SK-N-SH treated with all-trans-retinoic acid at 6 μM for 48 hours (cell line): ENCODE measurements at regions not wholly inside any gene's neighbourhood (a gene's known extent, or its start where the extent isn't known, plus 50 kb on each side); places are given as distances from the start of the nearest gene placed in this dataset.

Experiments
- ATAC-seq: fragments of 200-7000 bp; cut with Tn5 transposase; 3 replicates; pipeline ENCODE4 v1.9.1; 2020; ENCODE audit warnings: mild to moderate bottlenecking, moderate library complexity
- ARNTL ChIP-seq: fragments of 450-650 bp; formaldehyde crosslinking; IDR thresholded peaks from 2 replicates; pipeline ENCODE4 v1.5.0; 2020; ENCODE audit warnings: low read depth, mild to moderate bottlenecking, moderate library complexity, borderline replicate concordance
- BACH2 ChIP-seq: fragments of 250-450 bp; sonication (Bioruptor Pico); IDR thresholded peaks from 2 replicates; pipeline ENCODE4 v1.9.0; 2021; ENCODE audit warnings: mild to moderate bottlenecking, borderline replicate concordance
- CSDC2 ChIP-seq: fragments of 250-450 bp; sonication (Bioruptor Pico); IDR thresholded peaks from 2 replicates; pipeline ENCODE4 v1.5.0; 2020; ENCODE audit warnings: mild to moderate bottlenecking, moderate library complexity
- ESRRG ChIP-seq: fragments of 250-450 bp; sonication (Bioruptor Pico); IDR thresholded peaks from 2 replicates; pipeline ENCODE4 v1.6.1; 2021; ENCODE audit warnings: mild to moderate bottlenecking
- GLIS3 ChIP-seq: fragments of 250-450 bp; sonication (Bioruptor Pico); IDR thresholded peaks from 2 replicates; pipeline ENCODE4 v1.5.0; 2020; ENCODE audit warnings: mild to moderate bottlenecking, moderate library complexity
- OSR1 ChIP-seq: fragments of 250-450 bp; sonication (Bioruptor Pico); IDR thresholded peaks from 2 replicates; pipeline ENCODE4 v1.8.0; 2022; ENCODE audit warnings: moderate library complexity, mild to moderate bottlenecking, inconsistent platforms
- PPARA ChIP-seq: fragments of 250-450 bp; sonication (Bioruptor Pico); IDR thresholded peaks from 2 replicates; pipeline ENCODE4 v1.5.0; 2020; ENCODE audit warnings: mild to moderate bottlenecking, borderline replicate concordance
- RARB ChIP-seq: fragments of 250-450 bp; sonication (Bioruptor Pico); IDR thresholded peaks from 2 replicates; pipeline ENCODE4 v1.8.0; 2021; ENCODE audit warnings: mild to moderate bottlenecking, moderate library complexity
- TCF4 ChIP-seq: fragments of 250-450 bp; sonication (Bioruptor Pico); IDR thresholded peaks from 2 replicates; pipeline ENCODE4 v1.8.0; 2021; ENCODE audit warnings: mild to moderate bottlenecking, moderate library complexity, borderline replicate concordance
- TOX ChIP-seq: fragments of 250-450 bp; sonication (Bioruptor Pico); IDR thresholded peaks from 2 replicates; pipeline ENCODE4 v1.8.0; 2021; ENCODE audit warnings: mild to moderate bottlenecking, moderate library complexity, borderline replicate concordance
- ZC3H10 ChIP-seq: fragments of 250-450 bp; sonication (Bioruptor Pico); IDR thresholded peaks from 2 replicates; pipeline ENCODE4 v1.5.1; 2021; ENCODE audit warnings: mild to moderate bottlenecking, moderate library complexity
- ZFP3 ChIP-seq: fragments of 250-450 bp; sonication (Bioruptor Pico); IDR thresholded peaks from 2 replicates; pipeline ENCODE4 v1.5.0; 2020; ENCODE audit warnings: mild to moderate bottlenecking, moderate library complexity
- ZFP30 ChIP-seq: fragments of 450-650 bp; formaldehyde crosslinking; IDR thresholded peaks from 2 replicates; pipeline ENCODE4 v1.5.0; 2022; ENCODE audit warnings: mild to moderate bottlenecking, moderate library complexity
- ZNF565 ChIP-seq: fragments of 450-650 bp; formaldehyde crosslinking; conservative IDR thresholded peaks from 2 replicates; pipeline ENCODE4 v1.5.0; 2020; ENCODE audit warnings: low read depth, mild to moderate bottlenecking, moderate library complexity
- ZNF70 ChIP-seq: fragments of 450-650 bp; formaldehyde crosslinking; IDR thresholded peaks from 2 replicates; pipeline ENCODE4 v1.5.0; 2020; ENCODE audit warnings: mild to moderate bottlenecking, moderate library complexity
- ZNF8 ChIP-seq: fragments of 450-650 bp; formaldehyde crosslinking; IDR thresholded peaks from 2 replicates; pipeline ENCODE4 v1.5.0; 2020; ENCODE audit warnings: mild to moderate bottlenecking, moderate library complexity
- TF ChIP-seq, protein P1 (sequence below): fragments of 250-450 bp; sonication (Bioruptor Pico); IDR thresholded peaks from 2 replicates; pipeline ENCODE4 v1.5.1; 2021; ENCODE audit warnings: mild to moderate bottlenecking, moderate library complexity
- TF ChIP-seq, protein P2 (sequence below): fragments of 250-450 bp; sonication (Bioruptor Pico); IDR thresholded peaks from 2 replicates; pipeline ENCODE4 v1.5.0; 2020; ENCODE audit warnings: mild to moderate bottlenecking, moderate library complexity
- TF ChIP-seq, protein P3 (sequence below): fragments of 250-450 bp; sonication (Bioruptor Pico); IDR thresholded peaks from 2 replicates; pipeline ENCODE4 v1.8.0; 2021; ENCODE audit warnings: low read depth, mild to moderate bottlenecking, moderate library complexity, borderline replicate concordance
- TF ChIP-seq, protein P4 (sequence below): fragments of 250-450 bp; sonication (Bioruptor Pico); IDR thresholded peaks from 2 replicates; pipeline ENCODE4 v1.5.1; 2020; ENCODE audit warnings: low read depth, mild to moderate bottlenecking, moderate library complexity

DNA sequence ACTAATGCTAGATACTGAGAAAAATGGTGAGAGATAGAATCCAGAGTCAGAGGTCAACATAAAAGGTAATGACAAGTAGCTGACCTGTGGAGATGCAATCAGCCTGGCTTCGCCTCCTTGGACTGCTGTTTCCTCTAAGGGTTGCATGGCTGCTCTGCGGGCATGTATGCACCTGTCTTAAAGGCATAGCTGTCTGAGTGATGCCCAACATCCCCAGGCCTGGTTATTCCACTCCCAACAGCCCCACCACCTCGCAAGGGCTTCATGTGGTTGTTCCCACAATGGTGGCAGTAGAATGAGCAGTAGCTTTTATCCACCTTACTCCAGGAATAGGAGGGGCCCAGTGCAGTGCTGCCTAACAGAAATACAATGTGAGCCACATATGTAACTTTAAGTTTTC is 69.7 kb upstream of the ALK start:
- TF ChIP-seq TCF4 (CRISPR knock-in tag) (no peak), CSDC2 (CRISPR knock-in tag) (no peak), ESRRG (CRISPR knock-in tag) (no peak)
- ATAC-seq: no peak

DNA sequence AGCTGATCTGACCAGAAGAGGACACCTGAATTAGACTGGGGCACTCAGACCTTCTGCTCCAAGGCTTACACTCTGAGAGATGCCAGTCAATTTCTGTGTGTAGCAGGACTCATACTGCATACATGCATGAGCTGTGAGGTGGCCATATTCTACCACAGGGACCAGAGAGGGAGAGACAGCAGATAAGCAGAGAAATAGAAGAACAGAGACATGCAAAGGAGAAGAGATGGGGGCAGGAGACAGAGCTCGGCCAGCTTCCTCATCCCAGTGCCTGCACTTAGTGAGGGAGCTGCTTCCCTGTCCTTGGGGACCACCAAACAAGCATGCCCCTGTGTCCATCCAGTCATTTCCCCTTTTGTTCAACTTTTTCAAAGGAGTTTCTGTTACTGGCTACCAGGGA is 73.9 kb upstream of the ALK start:
- ATAC-seq: no peak
- no peak for TF ChIP-seq BACH2
- no peak for TF ChIP-seq GLIS3 (CRISPR knock-in tag)

DNA sequence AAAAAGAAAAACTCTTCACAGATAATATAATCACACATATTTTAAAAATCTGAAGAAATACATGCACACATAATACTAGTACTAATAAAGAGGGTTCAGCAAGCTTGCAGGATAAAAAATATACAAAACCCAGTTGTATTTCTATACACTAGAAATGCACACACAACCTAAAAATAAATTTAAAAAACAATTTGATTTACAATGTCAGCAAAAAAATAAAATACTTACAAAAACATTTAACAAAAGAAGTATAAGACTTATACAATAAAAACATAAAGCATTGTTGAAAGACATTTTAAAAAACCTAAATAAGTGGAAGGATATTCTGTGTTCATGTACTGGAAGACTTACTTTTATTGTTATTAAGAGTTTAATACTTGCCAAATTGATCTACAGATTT is 81.7 kb upstream of the ALK start:
- TF ChIP-seq, protein P1, sequence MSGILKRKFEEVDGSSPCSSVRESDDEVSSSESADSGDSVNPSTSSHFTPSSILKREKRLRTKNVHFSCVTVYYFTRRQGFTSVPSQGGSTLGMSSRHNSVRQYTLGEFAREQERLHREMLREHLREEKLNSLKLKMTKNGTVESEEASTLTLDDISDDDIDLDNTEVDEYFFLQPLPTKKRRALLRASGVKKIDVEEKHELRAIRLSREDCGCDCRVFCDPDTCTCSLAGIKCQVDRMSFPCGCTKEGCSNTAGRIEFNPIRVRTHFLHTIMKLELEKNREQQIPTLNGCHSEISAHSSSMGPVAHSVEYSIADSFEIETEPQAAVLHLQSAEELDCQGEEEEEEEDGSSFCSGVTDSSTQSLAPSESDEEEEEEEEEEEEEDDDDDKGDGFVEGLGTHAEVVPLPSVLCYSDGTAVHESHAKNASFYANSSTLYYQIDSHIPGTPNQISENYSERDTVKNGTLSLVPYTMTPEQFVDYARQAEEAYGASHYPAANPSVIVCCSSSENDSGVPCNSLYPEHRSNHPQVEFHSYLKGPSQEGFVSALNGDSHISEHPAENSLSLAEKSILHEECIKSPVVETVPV: no peak
- TF ChIP-seq ARNTL (CRISPR knock-in tag) (no peak), RARB (CRISPR knock-in tag) (no peak), ZNF70 (CRISPR knock-in tag) (no peak), ZNF565 (no peak), ZFP3 (no peak), TOX (no peak), ZFP30 (CRISPR knock-in tag) (no peak), GLIS3 (CRISPR knock-in tag) (no peak), BACH2 (no peak), CSDC2 (CRISPR knock-in tag) (no peak), ESRRG (CRISPR knock-in tag) (no peak), ZNF8 (CRISPR knock-in tag) (no peak), OSR1 (CRISPR knock-in tag) (no peak), PPARA (CRISPR knock-in tag) (no peak)
- TF ChIP-seq, protein P2, sequence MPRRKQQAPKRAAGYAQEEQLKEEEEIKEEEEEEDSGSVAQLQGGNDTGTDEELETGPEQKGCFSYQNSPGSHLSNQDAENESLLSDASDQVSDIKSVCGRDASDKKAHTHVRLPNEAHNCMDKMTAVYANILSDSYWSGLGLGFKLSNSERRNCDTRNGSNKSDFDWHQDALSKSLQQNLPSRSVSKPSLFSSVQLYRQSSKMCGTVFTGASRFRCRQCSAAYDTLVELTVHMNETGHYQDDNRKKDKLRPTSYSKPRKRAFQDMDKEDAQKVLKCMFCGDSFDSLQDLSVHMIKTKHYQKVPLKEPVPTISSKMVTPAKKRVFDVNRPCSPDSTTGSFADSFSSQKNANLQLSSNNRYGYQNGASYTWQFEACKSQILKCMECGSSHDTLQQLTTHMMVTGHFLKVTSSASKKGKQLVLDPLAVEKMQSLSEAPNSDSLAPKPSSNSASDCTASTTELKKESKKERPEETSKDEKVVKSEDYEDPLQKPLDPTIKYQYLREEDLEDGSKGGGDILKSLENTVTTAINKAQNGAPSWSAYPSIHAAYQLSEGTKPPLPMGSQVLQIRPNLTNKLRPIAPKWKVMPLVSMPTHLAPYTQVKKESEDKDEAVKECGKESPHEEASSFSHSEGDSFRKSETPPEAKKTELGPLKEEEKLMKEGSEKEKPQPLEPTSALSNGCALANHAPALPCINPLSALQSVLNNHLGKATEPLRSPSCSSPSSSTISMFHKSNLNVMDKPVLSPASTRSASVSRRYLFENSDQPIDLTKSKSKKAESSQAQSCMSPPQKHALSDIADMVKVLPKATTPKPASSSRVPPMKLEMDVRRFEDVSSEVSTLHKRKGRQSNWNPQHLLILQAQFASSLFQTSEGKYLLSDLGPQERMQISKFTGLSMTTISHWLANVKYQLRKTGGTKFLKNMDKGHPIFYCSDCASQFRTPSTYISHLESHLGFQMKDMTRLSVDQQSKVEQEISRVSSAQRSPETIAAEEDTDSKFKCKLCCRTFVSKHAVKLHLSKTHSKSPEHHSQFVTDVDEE (CRISPR knock-in tag): no peak
- TF ChIP-seq, protein P3, sequence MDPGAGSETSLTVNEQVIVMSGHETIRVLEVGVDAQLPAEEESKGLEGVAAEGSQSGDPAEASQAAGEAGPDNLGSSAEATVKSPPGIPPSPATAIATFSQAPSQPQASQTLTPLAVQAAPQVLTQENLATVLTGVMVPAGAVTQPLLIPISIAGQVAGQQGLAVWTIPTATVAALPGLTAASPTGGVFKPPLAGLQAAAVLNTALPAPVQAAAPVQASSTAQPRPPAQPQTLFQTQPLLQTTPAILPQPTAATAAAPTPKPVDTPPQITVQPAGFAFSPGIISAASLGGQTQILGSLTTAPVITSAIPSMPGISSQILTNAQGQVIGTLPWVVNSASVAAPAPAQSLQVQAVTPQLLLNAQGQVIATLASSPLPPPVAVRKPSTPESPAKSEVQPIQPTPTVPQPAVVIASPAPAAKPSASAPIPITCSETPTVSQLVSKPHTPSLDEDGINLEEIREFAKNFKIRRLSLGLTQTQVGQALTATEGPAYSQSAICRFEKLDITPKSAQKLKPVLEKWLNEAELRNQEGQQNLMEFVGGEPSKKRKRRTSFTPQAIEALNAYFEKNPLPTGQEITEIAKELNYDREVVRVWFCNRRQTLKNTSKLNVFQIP (CRISPR knock-in tag): no peak
- TF ChIP-seq, protein P4, sequence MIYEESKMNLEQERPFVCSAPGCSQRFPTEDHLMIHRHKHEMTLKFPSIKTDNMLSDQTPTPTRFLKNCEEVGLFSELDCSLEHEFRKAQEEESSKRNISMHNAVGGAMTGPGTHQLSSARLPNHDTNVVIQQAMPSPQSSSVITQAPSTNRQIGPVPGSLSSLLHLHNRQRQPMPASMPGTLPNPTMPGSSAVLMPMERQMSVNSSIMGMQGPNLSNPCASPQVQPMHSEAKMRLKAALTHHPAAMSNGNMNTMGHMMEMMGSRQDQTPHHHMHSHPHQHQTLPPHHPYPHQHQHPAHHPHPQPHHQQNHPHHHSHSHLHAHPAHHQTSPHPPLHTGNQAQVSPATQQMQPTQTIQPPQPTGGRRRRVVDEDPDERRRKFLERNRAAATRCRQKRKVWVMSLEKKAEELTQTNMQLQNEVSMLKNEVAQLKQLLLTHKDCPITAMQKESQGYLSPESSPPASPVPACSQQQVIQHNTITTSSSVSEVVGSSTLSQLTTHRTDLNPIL: no peak
- no peak for ATAC-seq

DNA sequence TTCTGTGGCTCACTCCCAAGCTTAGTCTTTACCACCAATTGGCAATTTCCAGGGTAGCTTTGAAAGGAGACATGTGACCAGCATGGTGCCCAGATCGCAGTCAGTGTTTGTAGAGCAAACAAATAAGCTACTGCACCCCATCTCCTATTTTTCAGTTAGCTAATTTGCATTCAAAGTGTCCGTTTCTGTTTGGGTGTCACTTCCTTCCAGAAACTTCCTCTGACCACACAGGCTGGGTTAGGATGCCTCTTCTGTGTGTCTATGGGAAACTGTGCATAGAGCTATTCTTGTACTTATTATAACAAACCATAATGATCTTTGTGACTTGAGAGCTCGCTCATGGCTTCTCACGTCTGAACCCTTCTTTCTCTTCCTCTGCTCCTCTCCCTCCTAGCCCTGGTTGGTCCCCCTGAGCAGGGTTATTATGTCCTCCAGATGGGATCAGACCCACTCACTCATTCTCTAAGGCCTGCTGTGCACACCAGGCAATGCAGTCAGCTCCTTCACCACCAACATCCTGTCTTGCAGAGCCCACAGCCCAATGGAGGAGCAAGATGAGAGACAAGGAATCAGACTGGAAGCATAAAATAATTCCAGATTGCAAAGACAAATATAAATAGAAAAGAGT is 101.2 kb upstream of the ALK start:
- ATAC-seq: no peak
- TF ChIP-seq ZNF565: no peak
- TF ChIP-seq, protein P2 (CRISPR knock-in tag): no peak
- no peak for TF ChIP-seq OSR1 (CRISPR knock-in tag)
- TF ChIP-seq BACH2: no peak
- TF ChIP-seq, protein P4: no peak
- no peak for TF ChIP-seq ZNF8 (CRISPR knock-in tag)
- TF ChIP-seq ZC3H10 (CRISPR knock-in tag): no peak
